BJ (cell line): ENCODE measurements at regions not wholly inside any gene's neighbourhood (a gene's known extent, or its start where the extent isn't known, plus 50 kb on each side); places are given as distances from the start of the nearest gene placed in this dataset.

Source experiments
- CTCF ChIA-PET: fragments of 350-600 bp; formaldehyde crosslinking; extraction: SDS; loops from one replicate; lab custom pipeline; 2021; ENCODE audit warnings: antibody characterized with exemption, inconsistent platforms; lab: Yijun Ruan, JAX
- POLR2A ChIA-PET: fragments of 300-600 bp; sonication (Branson Sonifier 250); formaldehyde crosslinking; extraction: SDS; loops from one replicate; lab custom pipeline; 2021; ENCODE audit warnings: antibody characterized with exemption; lab: Charles Lee
- DNase-seq: peaks from one replicate; pipeline ENCODE4 v3.0.0-alpha.2; 2011; ENCODE audit warnings: low read depth
- H3K27me3 ChIP-seq: 2 replicates; pipeline ENCODE4 v1.6.0; 2011; ENCODE audit warnings: low read length; ENCODE audit not compliant: control insufficient read depth, insufficient read depth
- H3K36me3 ChIP-seq: 2 replicates; pipeline ENCODE4 v1.5.1; 2011; ENCODE audit warnings: low read length; ENCODE audit not compliant: control insufficient read depth, insufficient read depth
- H3K4me3 ChIP-seq: 2 replicates; pipeline ENCODE4 v1.5.1; 2011; ENCODE audit warnings: low read depth, mild to moderate bottlenecking, control low read depth, low read length
- CTCF ChIP-seq: IDR thresholded peaks from 2 replicates; pipeline ENCODE4 v1.5.1; 2011; ENCODE audit warnings: low read depth, mild to moderate bottlenecking, control low read depth, inconsistent platforms, low read length, moderate library complexity; ENCODE audit not compliant: insufficient read depth

DNA sequence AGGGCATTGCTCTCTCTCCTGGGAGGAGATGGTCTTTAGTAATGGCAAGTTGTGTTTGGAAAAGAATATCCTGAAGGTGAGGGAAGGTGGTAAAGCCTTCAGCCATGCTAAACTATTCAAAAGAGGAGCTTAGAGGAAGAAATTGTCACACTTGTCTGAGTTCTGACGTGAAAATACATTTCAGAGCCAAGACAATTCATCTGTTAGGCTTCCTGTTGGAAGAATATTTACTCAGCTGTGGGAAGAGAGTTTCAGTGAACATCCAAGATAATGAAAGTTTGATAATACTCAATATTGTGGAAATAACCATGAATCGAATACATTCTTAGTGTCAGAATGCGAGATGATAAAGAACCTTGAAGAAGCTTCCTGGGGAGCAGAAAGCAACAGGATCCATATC is 143.3 kb downstream of the GPAT3 start:
- ChIA-PET POLR2A (no interaction called here), CTCF (no interaction called here)
- H3K36me3 ChIP-seq, result no peaks in the 10 kb centered on the region
- H3K4me3 ChIP-seq, result no peak overlapping the region
- TF ChIP-seq CTCF, result no peak
- H3K27me3 ChIP-seq, result 0 out of 2 replicates have a peak, but pooled peaks cover 1% of the 10 kb centered on the region
- no peak for DNase-seq

DNA sequence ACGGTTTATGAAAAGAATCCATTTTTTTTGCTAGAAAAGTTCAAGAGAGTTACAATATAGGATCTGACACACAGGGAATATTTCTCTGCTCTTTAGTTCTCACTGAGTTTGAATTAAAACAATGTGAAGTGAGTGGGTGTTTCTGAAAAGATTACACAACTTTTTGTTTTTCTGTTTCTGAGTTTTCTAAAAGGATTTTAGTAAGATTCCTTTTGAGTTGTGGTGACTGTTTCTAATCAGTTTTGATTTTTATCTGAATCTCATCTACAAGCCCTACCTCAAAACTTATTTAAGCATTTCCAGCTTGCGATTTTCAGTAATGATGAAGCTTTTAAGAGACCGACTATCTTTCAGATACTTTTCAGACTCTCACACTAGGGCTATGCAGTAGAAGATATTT is 141.7 kb downstream of the GPAT3 start:
- Histone ChIP-seq H3K36me3 (no peaks in the 10 kb centered on the region), H3K4me3 (no peak overlapping the region), H3K27me3 (0 out of 2 replicates have a peak, but pooled peaks cover 1% of the 10 kb centered on the region)
- DNase-seq, result peak; percentile 82
- ChIA-PET POLR2A (interaction anchor here (0.5 kb wide), 1 partner anchor 180 kb away, joined by 3 read pairs; no protein-coding TSS in a partner anchor), CTCF (no interaction called here)
- TF ChIP-seq CTCF, result no peak

GRCh38 chr4:83664741-83665140 is 128.8 kb downstream of the GPAT3 start:
- TF ChIP-seq CTCF, result no peak
- ChIA-PET POLR2A (no interaction called here), CTCF (interaction anchor here (2.3 kb wide), 1 partner anchor 9 kb away, joined by 10 read pairs; no protein-coding TSS in a partner anchor)
- Histone ChIP-seq H3K4me3 (no peak overlapping the region), H3K27me3 (no peaks in the 10 kb centered on the region), H3K36me3 (no peaks in the 10 kb centered on the region)
- no peak for DNase-seq

DNA sequence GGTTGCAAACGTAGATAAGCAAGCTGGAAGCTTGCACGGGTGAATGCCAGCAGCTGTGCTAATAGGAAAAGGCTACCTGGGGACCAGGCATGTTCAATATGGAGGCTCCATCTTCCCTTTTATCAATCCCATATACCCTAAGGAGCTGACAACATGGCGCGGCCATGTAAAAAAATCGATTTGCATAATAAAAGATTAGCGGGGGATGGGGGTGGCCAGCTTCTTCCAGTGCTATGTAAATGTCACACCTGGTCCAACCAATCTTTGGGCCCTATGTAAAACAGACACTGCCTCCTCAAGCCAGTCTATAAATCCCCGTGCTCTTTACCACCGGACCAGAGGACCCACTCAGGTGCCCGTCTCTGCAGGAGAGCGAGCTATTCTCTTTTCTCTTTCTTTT is 128.2 kb downstream of the GPAT3 start:
- no peaks in the 10 kb centered on the region for H3K27me3 ChIP-seq
- no peak overlapping the region for H3K4me3 ChIP-seq
- ChIA-PET POLR2A (no interaction called here), CTCF (interaction anchor here (1.2 to 2.3 kb wide), 2 partner anchors 9 to 19 kb away, joined by 4 to 10 read pairs; no protein-coding TSS in a partner anchor)
- DNase-seq, result no peak
- H3K36me3 ChIP-seq, result no peaks in the 10 kb centered on the region
- no peak for TF ChIP-seq CTCF

DNA sequence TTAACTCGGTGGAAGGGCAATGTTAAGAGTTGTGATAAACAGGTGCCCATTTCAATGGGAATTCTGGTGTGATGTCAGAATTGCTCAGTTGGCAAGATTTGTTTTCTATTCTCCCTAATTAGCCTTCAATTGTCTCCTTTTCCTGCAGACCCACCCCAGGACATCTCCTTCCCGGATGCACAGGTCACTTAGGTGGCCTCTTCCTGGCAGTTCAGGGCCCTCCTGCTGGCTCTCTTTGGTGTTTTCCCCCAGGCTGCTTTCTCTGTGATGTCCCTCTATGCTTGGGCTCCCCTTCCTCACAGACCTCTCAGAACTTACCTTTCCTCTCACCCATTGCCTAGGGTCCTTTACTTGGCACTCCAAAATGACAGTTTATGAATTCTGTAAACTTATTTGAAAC is 126.3 kb downstream of the GPAT3 start:
- POLR2A ChIA-PET, result no interaction called here
- H3K4me3 ChIP-seq, result no peak overlapping the region
- TF ChIP-seq CTCF, result no peak

More for the DNA sequence above, 126.3 kb downstream of the GPAT3 start:
- CTCF ChIA-PET, result no interaction called here
- no peak for DNase-seq
- no peaks in the 10 kb centered on the region for H3K27me3 ChIP-seq
- H3K36me3 ChIP-seq, result no peaks in the 10 kb centered on the region
